T-helper 2 cell treated with Interferon-gamma antibody and Interleukin-4, amounts not matched to agents 5 μg/mL and 100 μg/mL, for 36 hours (primary cell): ENCODE measurements at regions not wholly inside any gene's neighbourhood (a gene's known extent, or its start where the extent isn't known, plus 50 kb on each side); places are given as distances from the start of the nearest gene placed in this dataset.
"Not testable (repeated sequence)": the region's sequence is repeated elsewhere in the genome, so short reads cannot be mapped to it uniquely, and the experiment has no call there.

Experiments used
- DNase-seq: peaks from one replicate; pipeline ENCODE4 v3.0.0; 2021; ENCODE audit warnings: low spot score
- H3K27ac Mint-ChIP-seq: one replicate; pipeline ENCODE4 v1.8.0; 2021; ENCODE audit warnings: mild to moderate bottlenecking, mixed read lengths
- H3K27me3 Mint-ChIP-seq: one replicate; pipeline ENCODE4 v1.8.0; 2021; ENCODE audit warnings: low read depth, mixed read lengths
- H3K36me3 Mint-ChIP-seq: one replicate; pipeline ENCODE4 v1.8.0; 2021; ENCODE audit warnings: low read depth, mixed read lengths
- H3K4me1 Mint-ChIP-seq: one replicate; pipeline ENCODE4 v1.8.0; 2021; ENCODE audit warnings: low read depth, mixed read lengths
- H3K4me3 Mint-ChIP-seq: one replicate; pipeline ENCODE4 v1.8.0; 2022; ENCODE audit warnings: mild to moderate bottlenecking, moderate library complexity, mixed read lengths
- H3K9me3 Mint-ChIP-seq: one replicate; pipeline ENCODE4 v1.8.0; 2021; ENCODE audit warnings: mixed read lengths

DNA sequence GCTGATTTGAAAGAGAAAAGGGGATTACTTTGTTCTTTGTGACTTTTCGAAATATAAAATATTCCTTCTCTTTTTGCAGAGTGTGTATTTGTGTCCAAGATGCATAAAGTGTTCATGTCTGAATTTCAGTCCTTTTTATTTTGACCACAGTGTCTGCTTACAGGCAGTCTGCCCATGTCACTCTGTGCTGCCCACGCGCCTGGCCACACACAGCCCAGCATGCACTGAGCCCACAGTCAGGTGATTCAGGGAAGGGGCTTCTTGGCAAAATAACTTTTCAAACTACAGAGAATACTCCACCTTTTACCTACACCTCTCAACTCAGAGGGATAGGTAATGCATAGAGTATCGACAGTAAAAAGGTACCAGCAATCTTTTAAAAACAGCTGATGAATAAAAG is 142.5 kb upstream of the TRPC4 start:
- no peak overlapping the region for H3K4me3 Mint-ChIP-seq
- DNase-seq: no peak
- no peak overlapping the region for H3K27ac Mint-ChIP-seq
- peaks cover 4% of the 10 kb centered on the region for H3K9me3 Mint-ChIP-seq
- no peaks in the 10 kb centered on the region for H3K36me3 Mint-ChIP-seq
- no peaks in the 10 kb centered on the region for H3K27me3 Mint-ChIP-seq
- no peaks in the 10 kb centered on the region for H3K4me1 Mint-ChIP-seq

DNA sequence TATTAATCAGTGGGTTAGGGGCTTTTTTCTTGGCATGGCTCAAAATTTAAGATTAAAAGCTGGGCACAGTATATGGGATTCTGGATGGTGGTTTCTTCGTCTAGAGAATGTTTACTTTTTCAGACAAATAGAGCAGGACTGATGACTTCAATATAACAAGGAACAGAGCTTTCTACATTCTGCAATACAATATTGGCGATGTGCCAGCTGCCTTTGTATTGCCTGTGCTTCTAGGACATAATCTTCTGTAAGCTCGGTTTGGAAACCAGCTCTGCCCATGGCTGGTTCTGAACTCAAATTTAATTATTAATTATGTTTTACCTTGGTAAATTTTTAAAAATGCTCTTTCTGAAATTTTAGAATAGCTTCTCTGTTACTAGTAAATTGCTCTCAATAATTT is 139.1 kb upstream of the TRPC4 start:
- no peak for DNase-seq
- Mint-ChIP-seq H3K4me3 (no peak overlapping the region), H3K9me3 (no peaks in the 10 kb centered on the region), H3K36me3 (no peaks in the 10 kb centered on the region), H3K27me3 (no peaks in the 10 kb centered on the region), H3K4me1 (no peaks in the 10 kb centered on the region), H3K27ac (no peak overlapping the region)

DNA sequence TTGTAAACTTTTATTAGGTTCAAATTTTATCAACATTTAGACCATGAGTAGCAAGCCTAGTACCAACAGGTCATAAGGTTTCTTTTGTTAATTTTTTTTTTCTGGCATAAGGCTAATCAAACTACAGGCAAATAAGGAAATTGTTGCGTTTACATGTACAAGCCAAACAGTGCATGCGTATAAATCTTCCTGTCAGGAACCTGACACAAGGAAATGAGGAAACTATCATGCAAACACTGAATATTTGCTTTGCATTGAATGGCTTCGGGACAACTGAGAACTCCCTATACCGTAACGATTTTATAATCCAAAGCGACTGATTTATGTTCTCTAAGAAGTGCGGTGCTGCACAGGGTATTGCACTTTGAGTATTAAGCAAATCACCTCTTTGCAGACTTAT is 133.0 kb upstream of the TRPC4 start:
- no peak overlapping the region for H3K4me3 Mint-ChIP-seq
- no peaks in the 10 kb centered on the region for H3K27me3 Mint-ChIP-seq
- no peaks in the 10 kb centered on the region for H3K9me3 Mint-ChIP-seq
- H3K4me1 Mint-ChIP-seq: no peaks in the 10 kb centered on the region
- DNase-seq: no peak
- H3K27ac Mint-ChIP-seq: no peak overlapping the region
- H3K36me3 Mint-ChIP-seq: no peaks in the 10 kb centered on the region

DNA sequence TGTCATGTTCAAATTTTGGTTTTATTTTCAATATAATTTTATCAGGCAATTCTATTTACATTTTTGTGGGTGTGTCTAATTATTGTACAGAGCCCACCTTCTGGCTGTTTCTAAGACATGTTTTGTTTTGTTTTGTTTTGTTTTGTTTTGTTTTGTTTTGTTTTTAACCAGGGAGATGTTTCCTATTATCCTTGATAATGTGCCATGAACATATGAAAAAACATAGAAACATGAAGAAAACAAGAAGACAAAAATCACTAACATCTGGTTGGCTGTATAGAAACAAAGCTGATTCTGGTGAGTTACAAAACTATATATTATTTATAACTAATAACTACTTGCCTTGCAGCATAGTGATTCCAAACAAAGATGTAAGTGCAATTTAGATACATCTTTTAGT is 128.1 kb upstream of the TRPC4 start:
- no peak overlapping the region for H3K4me3 Mint-ChIP-seq
- H3K27ac Mint-ChIP-seq: no peak overlapping the region
- no peak for DNase-seq
- no peaks in the 10 kb centered on the region for H3K4me1 Mint-ChIP-seq
- H3K27me3 Mint-ChIP-seq: no peaks in the 10 kb centered on the region
- H3K9me3 Mint-ChIP-seq: no peaks in the 10 kb centered on the region
- no peaks in the 10 kb centered on the region for H3K36me3 Mint-ChIP-seq

DNA sequence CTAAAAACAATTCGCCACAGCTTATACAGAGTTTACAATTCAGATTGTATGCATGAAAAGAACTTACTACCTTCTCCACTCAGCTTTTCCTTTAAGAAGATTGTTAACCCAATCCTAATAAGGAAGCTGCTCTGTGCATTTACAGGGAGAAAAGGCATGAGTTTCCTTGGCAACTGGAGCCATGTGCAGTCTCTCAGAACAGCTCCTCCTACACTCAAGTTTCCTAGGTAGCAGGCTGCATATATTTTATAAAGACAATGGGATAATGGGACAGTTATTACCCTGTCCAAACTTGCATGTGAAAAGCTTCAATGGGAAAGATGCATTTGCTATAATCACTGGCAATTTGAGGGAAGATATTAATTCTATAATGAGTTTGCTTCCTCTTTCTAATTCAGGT is 125.5 kb upstream of the TRPC4 start:
- H3K36me3 Mint-ChIP-seq: no peaks in the 10 kb centered on the region
- no peak overlapping the region for H3K4me3 Mint-ChIP-seq
- H3K27ac Mint-ChIP-seq: no peak overlapping the region
- no peaks in the 10 kb centered on the region for H3K9me3 Mint-ChIP-seq
- no peak for DNase-seq
- no peaks in the 10 kb centered on the region for H3K27me3 Mint-ChIP-seq
- no peaks in the 10 kb centered on the region for H3K4me1 Mint-ChIP-seq

DNA sequence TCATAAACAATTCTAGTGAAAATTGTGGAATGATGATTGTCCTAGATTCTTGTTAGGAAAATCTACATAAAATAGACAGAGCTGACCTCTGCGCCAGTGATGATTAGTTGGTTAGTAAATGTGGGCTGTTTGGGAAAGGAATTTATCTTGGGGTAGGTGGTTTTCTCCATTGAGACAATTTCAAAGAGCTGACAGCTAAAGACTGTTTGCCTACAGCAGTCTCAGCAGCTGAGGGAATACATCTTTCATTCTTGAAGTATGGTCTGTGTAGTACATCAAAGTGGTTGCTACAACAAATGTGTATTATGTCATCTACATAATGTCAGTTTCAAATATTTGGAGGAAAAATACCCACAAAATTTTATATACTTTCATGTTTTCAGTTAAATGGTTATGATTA is 117.2 kb upstream of the TRPC4 start:
- H3K27ac Mint-ChIP-seq: no peak overlapping the region
- no peak for DNase-seq
- no peaks in the 10 kb centered on the region for H3K4me1 Mint-ChIP-seq
- H3K36me3 Mint-ChIP-seq: no peaks in the 10 kb centered on the region
- no peaks in the 10 kb centered on the region for H3K27me3 Mint-ChIP-seq
- no peaks in the 10 kb centered on the region for H3K9me3 Mint-ChIP-seq
- H3K4me3 Mint-ChIP-seq: no peak overlapping the region

DNA sequence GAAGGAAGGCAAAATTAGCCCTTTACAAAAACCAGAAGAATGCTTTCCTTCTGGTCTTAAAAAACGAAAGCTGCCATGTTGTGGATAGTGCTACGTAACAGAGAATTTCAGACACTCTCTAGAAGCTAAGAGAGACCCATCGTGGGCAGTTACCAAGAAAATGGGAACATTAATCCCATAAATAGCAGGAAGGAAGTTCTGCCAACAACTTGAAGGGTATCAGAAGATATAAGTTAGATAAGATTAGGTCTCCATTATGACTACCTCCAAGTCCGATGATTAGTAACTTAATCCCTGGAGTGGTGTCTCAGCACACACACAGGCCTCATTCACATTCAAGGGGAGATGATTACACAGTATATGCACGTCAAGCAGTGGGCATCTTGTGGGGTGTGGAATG is 115.7 kb upstream of the TRPC4 start:
- H3K27me3 Mint-ChIP-seq: no peaks in the 10 kb centered on the region
- no peak overlapping the region for H3K27ac Mint-ChIP-seq
- no peak for DNase-seq
- H3K4me3 Mint-ChIP-seq: no peak overlapping the region
- no peaks in the 10 kb centered on the region for H3K9me3 Mint-ChIP-seq
- H3K4me1 Mint-ChIP-seq: no peaks in the 10 kb centered on the region
- H3K36me3 Mint-ChIP-seq: no peaks in the 10 kb centered on the region

DNA sequence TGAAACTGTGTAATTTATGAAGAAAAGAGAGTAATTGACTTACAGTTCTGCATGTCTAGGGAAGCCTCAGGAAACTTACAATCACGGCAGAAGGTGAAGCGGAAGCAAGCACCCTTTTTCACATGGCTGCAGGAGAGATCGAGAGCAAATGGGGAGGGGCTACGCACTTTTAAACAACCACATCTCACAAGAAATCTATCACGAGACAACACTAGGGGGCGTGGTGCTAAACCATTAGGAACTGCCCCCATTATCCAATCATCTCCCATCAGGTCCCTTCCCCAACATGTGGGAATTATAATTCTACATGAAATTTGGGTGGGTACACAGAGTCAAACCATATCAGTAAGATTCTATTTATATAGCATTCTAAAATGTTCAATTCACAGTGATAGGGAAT is 114.8 kb upstream of the TRPC4 start:
- no peaks in the 10 kb centered on the region for H3K9me3 Mint-ChIP-seq
- H3K36me3 Mint-ChIP-seq: no peaks in the 10 kb centered on the region
- no peak overlapping the region for H3K4me3 Mint-ChIP-seq
- no peaks in the 10 kb centered on the region for H3K4me1 Mint-ChIP-seq
- H3K27me3 Mint-ChIP-seq: no peaks in the 10 kb centered on the region
- H3K27ac Mint-ChIP-seq: no peak overlapping the region
- DNase-seq: no peak

DNA sequence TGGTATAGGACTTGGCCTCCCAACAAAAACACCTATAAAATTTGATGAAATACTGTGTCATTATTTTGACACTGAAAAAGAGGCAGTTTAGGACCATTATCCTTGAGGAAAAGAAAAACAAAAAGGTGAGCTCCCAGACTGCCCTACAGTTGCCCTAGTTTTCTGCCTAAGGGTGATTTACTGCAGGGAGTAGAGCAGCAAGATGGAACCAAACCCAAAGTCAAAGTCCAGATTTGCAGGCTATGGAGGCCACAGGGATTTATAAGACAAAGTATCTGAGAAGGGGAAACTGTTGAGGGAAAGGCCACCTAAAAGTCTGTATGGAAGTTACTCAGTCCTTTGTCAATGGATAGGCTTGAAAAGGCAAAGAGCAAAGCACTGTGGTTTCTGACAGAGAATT is 112.4 kb upstream of the TRPC4 start:
- Mint-ChIP-seq H3K36me3 (no peaks in the 10 kb centered on the region), H3K9me3 (no peaks in the 10 kb centered on the region), H3K4me3 (no peak overlapping the region), H3K4me1 (no peaks in the 10 kb centered on the region), H3K27me3 (no peaks in the 10 kb centered on the region), H3K27ac (no peak overlapping the region)
- DNase-seq: no peak

DNA sequence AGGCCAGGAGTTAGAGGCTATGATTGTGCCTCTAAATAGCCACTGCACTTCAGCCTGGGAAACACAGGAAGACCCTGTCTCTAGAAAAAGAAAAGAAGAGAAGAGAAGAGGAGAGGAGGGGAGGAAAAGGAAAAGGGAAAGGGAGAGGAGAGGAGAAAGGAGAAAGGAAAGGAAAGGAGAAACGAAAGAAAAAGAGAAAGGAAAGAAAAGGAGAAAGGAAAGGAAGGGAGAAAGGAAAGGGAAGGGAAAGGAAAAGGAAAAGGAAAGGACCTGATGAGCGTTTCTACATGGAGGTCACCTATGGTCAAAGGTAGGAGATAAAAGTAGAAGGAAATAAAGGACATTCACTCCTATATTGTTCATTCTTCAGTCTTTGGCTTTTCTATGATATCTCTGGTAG is 109.1 kb upstream of the TRPC4 start:
- Mint-ChIP-seq H3K27ac (no peak overlapping the region), H3K27me3 (no peaks in the 10 kb centered on the region), H3K36me3 (no peaks in the 10 kb centered on the region), H3K4me1 (no peaks in the 10 kb centered on the region), H3K9me3 (no peaks in the 10 kb centered on the region), H3K4me3 (no peak overlapping the region)
- no peak for DNase-seq

DNA sequence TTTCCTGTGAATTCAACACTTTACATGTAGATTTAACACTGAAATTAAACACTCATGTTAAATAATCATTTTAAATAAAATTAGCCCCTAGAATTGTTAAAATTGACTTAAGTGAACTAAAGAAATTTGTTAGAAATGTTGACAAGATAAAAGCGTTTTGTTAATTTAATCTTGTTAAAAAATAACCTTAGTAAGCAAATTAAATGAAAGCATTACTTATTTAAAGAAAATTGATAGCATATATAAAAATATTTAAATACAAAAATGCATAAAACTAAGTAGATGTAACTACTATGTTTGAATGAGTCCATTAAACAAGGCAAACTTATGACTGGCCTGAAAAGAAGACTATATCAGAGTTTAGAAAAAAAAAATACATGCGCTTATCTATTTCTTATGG is 99.0 kb upstream of the TRPC4 start:
- Mint-ChIP-seq H3K27me3 (no peaks in the 10 kb centered on the region), H3K27ac (no peak overlapping the region), H3K4me1 (no peaks in the 10 kb centered on the region), H3K4me3 (no peak overlapping the region), H3K9me3 (no peaks in the 10 kb centered on the region), H3K36me3 (no peaks in the 10 kb centered on the region)
- DNase-seq: no peak

DNA sequence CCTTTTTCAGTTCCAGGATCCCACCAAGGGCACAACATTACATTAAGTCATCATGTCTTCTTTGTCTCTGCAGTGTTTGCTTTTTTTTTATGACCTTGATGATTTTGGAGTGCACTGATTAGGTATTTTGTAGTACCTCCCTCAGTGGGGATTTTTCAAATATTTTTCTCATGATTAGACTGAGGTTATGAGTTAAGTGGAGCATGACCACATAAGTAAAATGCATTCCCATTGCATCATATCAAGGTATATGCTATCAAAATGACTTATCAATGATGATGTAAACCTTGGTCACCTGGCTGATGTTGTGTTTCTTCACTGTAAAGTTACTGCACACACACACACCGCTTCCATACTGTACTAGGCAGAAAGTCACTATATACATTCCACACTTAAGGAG is 96.7 kb upstream of the TRPC4 start:
- no peak for DNase-seq
- H3K4me1 Mint-ChIP-seq: no peaks in the 10 kb centered on the region
- no peaks in the 10 kb centered on the region for H3K36me3 Mint-ChIP-seq
- no peaks in the 10 kb centered on the region for H3K27me3 Mint-ChIP-seq
- no peak overlapping the region for H3K27ac Mint-ChIP-seq
- H3K9me3 Mint-ChIP-seq: peaks cover 4% of the 10 kb centered on the region
- no peak overlapping the region for H3K4me3 Mint-ChIP-seq

DNA sequence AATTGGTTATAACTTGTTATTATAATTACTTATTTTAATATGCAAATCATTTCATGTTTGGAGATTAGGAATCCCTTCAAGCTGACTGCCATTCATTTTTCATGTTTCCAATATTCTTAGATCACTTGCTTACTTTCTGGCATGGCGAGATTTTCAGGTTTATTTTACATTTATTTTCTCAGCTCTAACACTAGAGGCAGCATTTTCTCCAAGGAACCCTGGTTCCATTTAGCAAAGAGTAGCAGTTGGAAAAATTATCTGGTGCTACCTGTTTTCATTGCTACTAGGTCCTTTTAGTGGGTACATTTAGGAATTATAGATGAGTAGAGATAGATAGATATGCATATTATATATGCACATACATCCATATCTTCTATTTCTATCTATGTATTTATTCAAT is 90.9 kb upstream of the TRPC4 start:
- H3K9me3 Mint-ChIP-seq: peaks cover 4% of the 10 kb centered on the region
- H3K4me1 Mint-ChIP-seq: no peaks in the 10 kb centered on the region
- no peak for DNase-seq
- no peaks in the 10 kb centered on the region for H3K36me3 Mint-ChIP-seq
- no peaks in the 10 kb centered on the region for H3K27me3 Mint-ChIP-seq
- no peak overlapping the region for H3K4me3 Mint-ChIP-seq
- H3K27ac Mint-ChIP-seq: no peak overlapping the region

DNA sequence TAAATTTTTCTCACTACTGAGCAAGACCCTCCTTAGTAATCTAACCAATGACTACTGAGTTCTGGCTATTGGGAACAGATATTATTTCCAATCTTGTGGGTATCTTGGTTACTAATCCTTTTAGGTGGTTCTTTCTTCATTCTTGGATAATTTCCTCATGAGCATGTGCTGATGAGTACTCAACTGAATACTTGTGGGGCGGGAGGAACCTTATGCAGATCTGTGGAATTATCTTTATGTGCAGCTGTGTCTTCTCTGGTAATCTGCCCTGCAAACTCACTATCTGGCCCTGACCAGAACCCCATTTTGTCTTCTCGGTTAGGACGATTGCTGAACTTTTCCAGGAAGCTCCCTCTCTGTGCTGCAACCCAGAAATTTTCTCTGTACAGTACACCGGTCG is 89.7 kb upstream of the TRPC4 start:
- Mint-ChIP-seq H3K4me1 (no peaks in the 10 kb centered on the region), H3K9me3 (peaks cover 4% of the 10 kb centered on the region), H3K36me3 (no peaks in the 10 kb centered on the region), H3K27me3 (no peaks in the 10 kb centered on the region), H3K4me3 (no peak overlapping the region), H3K27ac (no peak overlapping the region)
- no peak for DNase-seq

DNA sequence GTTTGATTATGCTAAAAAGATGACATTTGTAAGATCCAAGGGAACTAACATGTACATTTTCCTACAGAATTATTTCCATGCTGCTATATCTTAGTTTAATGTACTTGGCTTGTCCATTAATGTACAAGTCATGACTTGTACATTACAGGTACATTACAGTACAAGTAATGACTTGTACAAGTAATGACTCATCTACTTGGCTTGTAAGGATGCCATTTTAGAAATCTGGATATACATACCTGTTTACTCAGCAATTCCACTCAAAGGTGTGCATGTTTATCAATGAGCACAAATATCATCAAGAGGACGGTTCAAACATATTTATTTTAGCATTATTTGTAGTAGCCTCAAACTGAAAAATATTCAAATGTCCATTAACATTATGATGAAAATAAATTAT is 87.0 kb upstream of the TRPC4 start:
- Mint-ChIP-seq H3K27ac (no peak overlapping the region), H3K4me3 (no peak overlapping the region), H3K27me3 (no peaks in the 10 kb centered on the region), H3K9me3 (no peaks in the 10 kb centered on the region), H3K36me3 (no peaks in the 10 kb centered on the region), H3K4me1 (no peaks in the 10 kb centered on the region)
- no peak for DNase-seq

DNA sequence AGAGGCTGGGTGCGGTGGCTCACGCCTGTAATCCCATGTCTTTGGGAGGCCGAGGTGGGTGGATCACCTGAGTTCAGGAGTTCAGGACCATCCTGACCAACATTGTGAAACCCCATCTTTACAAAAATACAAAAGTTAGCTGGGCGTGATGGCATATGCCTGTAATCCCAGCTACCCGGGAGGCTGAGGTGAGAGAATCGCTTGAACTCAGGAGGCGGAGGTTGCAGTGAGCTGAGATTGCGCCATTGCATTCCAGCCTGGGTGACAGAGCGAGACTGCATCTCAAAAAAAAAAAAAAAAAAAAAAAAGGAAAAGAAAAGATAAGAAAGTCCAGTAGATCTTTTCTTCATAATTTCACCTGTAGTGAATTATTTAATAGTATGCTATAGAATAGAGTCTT is 85.0 kb upstream of the TRPC4 start:
- H3K4me1 Mint-ChIP-seq, H3K27ac Mint-ChIP-seq, H3K27me3 Mint-ChIP-seq, DNase-seq, H3K36me3 Mint-ChIP-seq, H3K4me3 Mint-ChIP-seq, H3K9me3 Mint-ChIP-seq: not testable (repeated sequence)
